GM23338 (cell line): ENCODE measurements at regions not wholly inside any gene's neighbourhood (a gene's known extent, or its start where the extent isn't known, plus 50 kb on each side); places are given as distances from the start of the nearest gene placed in this dataset.

Experiments
- ATAC-seq: fragments of 200-7000 bp; cut with Tn5 transposase; 3 replicates; pipeline ENCODE4 v1.9.1; 2020
- DNase-seq: peaks from one replicate; pipeline ENCODE4 v3.0.0-alpha.2; 2015; ENCODE audit warnings: low spot score
- H2AFZ ChIP-seq: fragments of 200-600 bp; sonication (generic); 2 replicates; pipeline ENCODE4 v1.8.0; 2016; ENCODE audit warnings: antibody characterized with exemption, mild to moderate bottlenecking, moderate library complexity
- H3F3A ChIP-seq: fragments of 200-600 bp; sonication (generic); replicated peaks from 2 replicates; pipeline ENCODE4 v1.8.0; 2017; ENCODE audit warnings: antibody characterized with exemption, mixed run types, low read depth
- H3K27ac ChIP-seq: fragments of 200-600 bp; sonication (generic); 2 replicates; pipeline ENCODE4 v1.6.1; 2016; ENCODE audit warnings: low read depth
- H3K27me3 ChIP-seq: fragments of 200-600 bp; sonication (generic); 2 replicates; pipeline ENCODE4 v1.8.0; 2016; ENCODE audit warnings: mild to moderate bottlenecking, mixed run types, moderate library complexity; ENCODE audit not compliant: insufficient read depth
- H3K36me3 ChIP-seq: fragments of 200-600 bp; sonication (generic); 2 replicates; pipeline ENCODE4 v1.8.0; 2016; ENCODE audit warnings: mild to moderate bottlenecking; ENCODE audit not compliant: insufficient read depth
- H3K4me1 ChIP-seq: fragments of 200-600 bp; sonication (generic); 2 replicates; pipeline ENCODE4 v1.8.0; 2016; ENCODE audit warnings: mild to moderate bottlenecking, moderate library complexity; ENCODE audit not compliant: insufficient read depth
- H3K4me2 ChIP-seq: fragments of 200-600 bp; sonication (generic); 2 replicates; pipeline ENCODE4 v1.7.1; 2017; ENCODE audit warnings: mixed run types
- H3K4me3 ChIP-seq: fragments of 200-600 bp; sonication (generic); 2 replicates; pipeline ENCODE4 v1.6.1; 2016; ENCODE audit warnings: mixed run types
- H3K79me2 ChIP-seq: fragments of 200-600 bp; sonication (generic); replicated peaks from 2 replicates; pipeline ENCODE4 v1.8.0; 2017; ENCODE audit warnings: mild to moderate bottlenecking; ENCODE audit not compliant: insufficient read depth
- H3K9me2 ChIP-seq: fragments of 200-600 bp; sonication (generic); 2 replicates; pipeline ENCODE4 v1.8.0; 2017; ENCODE audit not compliant: insufficient read depth
- H4K20me1 ChIP-seq: fragments of 200-600 bp; sonication (generic); replicated peaks from 2 replicates; pipeline ENCODE4 v1.8.0; 2017; ENCODE audit warnings: mild to moderate bottlenecking; ENCODE audit not compliant: insufficient read depth
- H3K27ac Mint-ChIP-seq: 2 replicates; pipeline ENCODE4 v1.8.0; 2020; ENCODE audit warnings: inconsistent platforms, mild to moderate bottlenecking, moderate library complexity, mixed read lengths
- H3K27me3 Mint-ChIP-seq: 3 replicates; pipeline ENCODE4 v1.8.0; 2022; ENCODE audit warnings: low read depth, mild to moderate bottlenecking, moderate library complexity, mixed read lengths, inconsistent platforms; ENCODE audit not compliant: insufficient read depth, poor library complexity
- H3K36me3 Mint-ChIP-seq: 3 replicates; pipeline ENCODE4 v1.8.0; 2021; ENCODE audit warnings: low read depth, mild to moderate bottlenecking, inconsistent platforms, moderate library complexity, mixed read lengths
- H3K4me1 Mint-ChIP-seq: 3 replicates; pipeline ENCODE4 v1.8.0; 2020; ENCODE audit warnings: mild to moderate bottlenecking, inconsistent platforms, mixed read lengths
- H3K4me3 Mint-ChIP-seq: 3 replicates; pipeline ENCODE4 v1.8.0; 2021; ENCODE audit warnings: moderate library complexity, mild to moderate bottlenecking, inconsistent platforms, mixed read lengths
- H3K9me3 Mint-ChIP-seq: 3 replicates; pipeline ENCODE4 v1.8.0; 2020; ENCODE audit warnings: moderate library complexity, mild to moderate bottlenecking, inconsistent platforms, mixed read lengths
- EZH2 ChIP-seq: fragments of 200-600 bp; sonication (generic); IDR thresholded peaks from one replicate; pipeline ENCODE4 v1.8.0; 2017; ENCODE audit warnings: antibody characterized with exemption, mild to moderate bottlenecking, low read depth; ENCODE audit not compliant: unreplicated experiment
- EZH2phosphoT487 ChIP-seq: fragments of 200-600 bp; sonication (generic); IDR thresholded peaks from one replicate; pipeline ENCODE4 v1.8.1; 2018; ENCODE audit warnings: antibody characterized with exemption; ENCODE audit not compliant: unreplicated experiment
- JUNB ChIP-seq: IDR thresholded peaks from one replicate; pipeline ENCODE4 v1.6.1; 2016; ENCODE audit warnings: antibody characterized with exemption; ENCODE audit not compliant: unreplicated experiment
- NANOG ChIP-seq: IDR thresholded peaks from 2 replicates; pipeline ENCODE4 v1.6.1; 2016; ENCODE audit warnings: antibody characterized with exemption, borderline replicate concordance
- REST ChIP-seq: IDR thresholded peaks from one replicate; pipeline ENCODE4 v1.6.1; 2018; ENCODE audit warnings: antibody characterized with exemption; ENCODE audit not compliant: unreplicated experiment
- STAT1 ChIP-seq: IDR thresholded peaks from one replicate; pipeline ENCODE4 v1.6.1; 2016; ENCODE audit warnings: antibody characterized with exemption; ENCODE audit not compliant: unreplicated experiment
- ZNF331 ChIP-seq: fragments of 250-450 bp; sonication (Bioruptor Pico); IDR thresholded peaks from 2 replicates; pipeline ENCODE4 v1.5.0; 2020; ENCODE audit warnings: low read depth, mild to moderate bottlenecking, moderate library complexity
- TF ChIP-seq, protein P1 (sequence below), 2 experiments: fragments of 200-600 bp in 1 of 2; sonication (generic) in 1 of 2; conservative IDR thresholded peaks; 2 replicates each; pipeline versions ENCODE4 v1.5.1 to v1.6.1; 2016 to 2017; ENCODE audit warnings: antibody characterized with exemption in 2 of 2, low read depth in 2 of 2, mild to moderate bottlenecking in 2 of 2, moderate library complexity in 1 of 2
- TF ChIP-seq, protein P2 (sequence below): IDR thresholded peaks from 2 replicates; pipeline ENCODE4 v1.6.1; 2016; ENCODE audit warnings: antibody characterized with exemption

GRCh38 chr2:23327416-23327815, 57.6 kb upstream of the KLHL29 start (continued):
- TF ChIP-seq REST: no peak
- TF ChIP-seq EZH2: no peak
- no peak for TF ChIP-seq STAT1

DNA sequence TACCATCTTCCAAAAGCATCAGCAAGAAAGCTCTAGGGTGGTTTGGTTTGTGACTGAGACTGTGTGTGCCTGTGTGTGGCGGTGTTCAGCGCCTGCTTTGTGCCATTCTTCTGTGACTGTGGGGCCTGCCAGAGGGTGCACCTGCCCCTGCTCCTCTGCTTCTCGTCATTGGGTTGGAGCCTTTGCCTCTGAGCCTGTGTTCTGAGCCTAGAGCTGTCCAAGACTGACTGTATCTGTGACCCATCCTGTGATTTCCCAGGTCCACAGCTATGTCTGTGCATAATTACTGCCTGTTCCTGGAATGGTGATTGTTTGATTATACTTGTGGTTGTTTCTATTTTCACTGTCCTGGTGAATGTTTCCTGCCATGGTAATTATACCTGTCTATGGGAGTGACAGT, 57.1 kb upstream of the KLHL29 start:
- H3K9me2 ChIP-seq: no peaks in the 10 kb centered on the region
- peaks cover 6% of the 10 kb centered on the region for H3K27me3 Mint-ChIP-seq
- H3K9me3 Mint-ChIP-seq: no peaks in the 10 kb centered on the region; the same call in 2 of the 3 replicates
- H3K36me3 ChIP-seq: no peaks in the 10 kb centered on the region
- H3K36me3 Mint-ChIP-seq: no peaks in the 10 kb centered on the region
- H2AFZ ChIP-seq: no peak overlapping the region
- H3K4me1 Mint-ChIP-seq: no peaks in the 10 kb centered on the region; the same call in 2 of the 3 replicates
- no peaks in the 10 kb centered on the region for H3F3A ChIP-seq
- H3K27me3 ChIP-seq: no peaks in the 10 kb centered on the region
- H3K4me2 ChIP-seq: no peak overlapping the region
- H3K4me3 Mint-ChIP-seq: no peak overlapping the region
- H3K79me2 ChIP-seq: no peaks in the 10 kb centered on the region
- TF ChIP-seq NANOG (no peak), JUNB (no peak), REST (no peak), STAT1 (no peak), EZH2phosphoT487 (no peak), ZNF331 (CRISPR knock-in tag) (no peak)
- TF ChIP-seq, protein P1, sequence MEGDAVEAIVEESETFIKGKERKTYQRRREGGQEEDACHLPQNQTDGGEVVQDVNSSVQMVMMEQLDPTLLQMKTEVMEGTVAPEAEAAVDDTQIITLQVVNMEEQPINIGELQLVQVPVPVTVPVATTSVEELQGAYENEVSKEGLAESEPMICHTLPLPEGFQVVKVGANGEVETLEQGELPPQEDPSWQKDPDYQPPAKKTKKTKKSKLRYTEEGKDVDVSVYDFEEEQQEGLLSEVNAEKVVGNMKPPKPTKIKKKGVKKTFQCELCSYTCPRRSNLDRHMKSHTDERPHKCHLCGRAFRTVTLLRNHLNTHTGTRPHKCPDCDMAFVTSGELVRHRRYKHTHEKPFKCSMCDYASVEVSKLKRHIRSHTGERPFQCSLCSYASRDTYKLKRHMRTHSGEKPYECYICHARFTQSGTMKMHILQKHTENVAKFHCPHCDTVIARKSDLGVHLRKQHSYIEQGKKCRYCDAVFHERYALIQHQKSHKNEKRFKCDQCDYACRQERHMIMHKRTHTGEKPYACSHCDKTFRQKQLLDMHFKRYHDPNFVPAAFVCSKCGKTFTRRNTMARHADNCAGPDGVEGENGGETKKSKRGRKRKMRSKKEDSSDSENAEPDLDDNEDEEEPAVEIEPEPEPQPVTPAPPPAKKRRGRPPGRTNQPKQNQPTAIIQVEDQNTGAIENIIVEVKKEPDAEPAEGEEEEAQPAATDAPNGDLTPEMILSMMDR (conservative IDR thresholded peaks at IDR 0.05; ENCODE audit: low read depth in 2 of 2): no peak
- TF ChIP-seq, protein P2, sequence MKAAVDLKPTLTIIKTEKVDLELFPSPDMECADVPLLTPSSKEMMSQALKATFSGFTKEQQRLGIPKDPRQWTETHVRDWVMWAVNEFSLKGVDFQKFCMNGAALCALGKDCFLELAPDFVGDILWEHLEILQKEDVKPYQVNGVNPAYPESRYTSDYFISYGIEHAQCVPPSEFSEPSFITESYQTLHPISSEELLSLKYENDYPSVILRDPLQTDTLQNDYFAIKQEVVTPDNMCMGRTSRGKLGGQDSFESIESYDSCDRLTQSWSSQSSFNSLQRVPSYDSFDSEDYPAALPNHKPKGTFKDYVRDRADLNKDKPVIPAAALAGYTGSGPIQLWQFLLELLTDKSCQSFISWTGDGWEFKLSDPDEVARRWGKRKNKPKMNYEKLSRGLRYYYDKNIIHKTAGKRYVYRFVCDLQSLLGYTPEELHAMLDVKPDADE: no peak
- DNase-seq (no peak), ATAC-seq (no peak)
- no peak overlapping the region for H3K27ac Mint-ChIP-seq
- no peaks in the 10 kb centered on the region for H3K4me1 ChIP-seq
- H3K4me3 ChIP-seq: no peak overlapping the region
- H4K20me1 ChIP-seq: no peaks in the 10 kb centered on the region
- H3K27ac ChIP-seq: no peak overlapping the region
